A549 (cell line): ENCODE measurements at regions not wholly inside any gene's neighbourhood (a gene's known extent, or its start where the extent isn't known, plus 50 kb on each side); places are given as distances from the start of the nearest gene placed in this dataset.

Source experiments
- ATAC-seq, 2 experiments: fragments of 200-7000 bp in 1 of 2; fragments of >200 bp in 1 of 2; cut with Nextera tagmentation in 1 of 2; cut with Tn5 transposase in 1 of 2; 3 replicates each; pipeline versions ENCODE4 v1.8.0 to v1.9.1; 2018 to 2020; ENCODE audit warnings: mild to moderate bottlenecking in 1 of 2, moderate library complexity in 1 of 2
- CTCF ChIA-PET: fragments of 300-600 bp; sonication (Branson Sonifier 250); formaldehyde crosslinking; extraction: SDS; loops from one replicate; lab custom pipeline; 2021; ENCODE audit warnings: antibody characterized with exemption, inconsistent platforms; lab: Yijun Ruan, JAX
- POLR2A ChIA-PET: fragments of 350-600 bp; formaldehyde crosslinking; extraction: SDS; loops from one replicate; lab custom pipeline; 2021; ENCODE audit warnings: antibody characterized with exemption, inconsistent platforms; lab: Yijun Ruan, JAX
- DNase-seq, 2 experiments: peaks; one replicate each; pipeline versions ENCODE4 v3.0.0 to v3.0.0-alpha.2; 2011 to 2016; ENCODE audit warnings: low read depth in 1 of 2, low spot score in 1 of 2
- FAIRE-seq: peaks from 2 replicates; lab custom pipeline; 2011; peaks lifted over from hg19 to GRCh38; lab: Jason Lieb, UNC
- H3K27ac ChIP-seq, 2 experiments: fragments of >200 bp; sonication (Bioruptor Twin); formaldehyde crosslinking; 3 replicates each; pipeline ENCODE4 v1.5.1; 2016 to 2017
- H3K4me1 ChIP-seq: fragments of >200 bp; sonication (Bioruptor Twin); formaldehyde crosslinking; 3 replicates; pipeline ENCODE4 v1.6.1; 2016
- H3K4me2 ChIP-seq: fragments of >200 bp; sonication (Bioruptor Twin); formaldehyde crosslinking; 3 replicates; pipeline ENCODE4 v1.6.1; 2016
- H3K4me3 ChIP-seq: fragments of >200 bp; sonication (Bioruptor Twin); formaldehyde crosslinking; 3 replicates; pipeline ENCODE4 v1.5.1; 2016
- H3K9me3 ChIP-seq: fragments of >200 bp; sonication (Bioruptor Twin); formaldehyde crosslinking; 3 replicates; pipeline ENCODE4 v1.6.1; 2016
- ATOH8 ChIP-seq: fragments of 250-450 bp; sonication (Bioruptor Pico); IDR thresholded peaks from 2 replicates; pipeline ENCODE4 v1.5.0; 2020; ENCODE audit warnings: low read depth, mild to moderate bottlenecking, moderate library complexity
- BHLHE40 ChIP-seq: IDR thresholded peaks from 2 replicates; pipeline ENCODE4 v1.6.1; 2012; ENCODE audit warnings: low read depth, low read length, inconsistent platforms
- CHD2 ChIP-seq: fragments of 150-350 bp; IDR thresholded peaks from 2 replicates; pipeline ENCODE4 v1.6.1; 2014; ENCODE audit warnings: low read length; ENCODE audit not compliant: partially characterized antibody
- CTCF ChIP-seq: fragments of >200 bp; sonication (Bioruptor Twin); formaldehyde crosslinking; IDR thresholded peaks from 3 replicates; pipeline ENCODE4 v1.5.1; 2016
- EHF ChIP-seq: fragments of 250-450 bp; sonication (Bioruptor Pico); IDR thresholded peaks from 2 replicates; pipeline ENCODE4 v1.5.0; 2020; ENCODE audit warnings: mild to moderate bottlenecking
- EP300 ChIP-seq, 2 experiments: fragments of >200 bp; sonication (Bioruptor Twin); formaldehyde crosslinking; IDR thresholded peaks; 2 replicates in 1 of 2; 3 replicates in 1 of 2; pipeline ENCODE4 v1.6.1; 2016 to 2017
- ESRRA ChIP-seq: fragments of 150-350 bp; IDR thresholded peaks from 2 replicates; pipeline ENCODE4 v1.6.1; 2014; ENCODE audit warnings: mild to moderate bottlenecking, low read length, borderline replicate concordance
- FOSB ChIP-seq: fragments of 250-450 bp; sonication (Bioruptor Pico); IDR thresholded peaks from 2 replicates; pipeline ENCODE4 v1.5.0; 2020; ENCODE audit warnings: mild to moderate bottlenecking, moderate library complexity
- GATA3 ChIP-seq: IDR thresholded peaks from 2 replicates; pipeline ENCODE4 v1.6.1; 2012; ENCODE audit warnings: borderline replicate concordance
- HDAC2 ChIP-seq: fragments of 200-600 bp; sonication (generic); IDR thresholded peaks from 2 replicates; pipeline ENCODE4 v1.6.1; 2016
- HES2 ChIP-seq: fragments of >200 bp; sonication (Bioruptor Twin); formaldehyde crosslinking; IDR thresholded peaks from 2 replicates; pipeline ENCODE4 v1.6.1; 2016
- HEYL ChIP-seq: fragments of 250-450 bp; sonication (Bioruptor Pico); IDR thresholded peaks from 2 replicates; pipeline ENCODE4 v1.8.0; 2021; ENCODE audit warnings: mild to moderate bottlenecking, moderate library complexity
- HOXB13 ChIP-seq: fragments of 250-450 bp; sonication (Bioruptor Pico); IDR thresholded peaks from 2 replicates; pipeline ENCODE4 v1.5.0; 2020; ENCODE audit warnings: low read depth, mild to moderate bottlenecking, moderate library complexity
- KDM1A ChIP-seq: fragments of 200-600 bp; sonication (generic); IDR thresholded peaks from 2 replicates; pipeline ENCODE4 v1.6.1; 2016; ENCODE audit warnings: low read depth, mild to moderate bottlenecking
- KDM5A ChIP-seq: fragments of 200-600 bp; sonication (generic); IDR thresholded peaks from 2 replicates; pipeline ENCODE4 v1.6.1; 2016; ENCODE audit warnings: antibody characterized with exemption, mild to moderate bottlenecking
- MAFK ChIP-seq: fragments of 450-650 bp; IDR thresholded peaks from 2 replicates; pipeline ENCODE4 v1.6.1; 2014; ENCODE audit not compliant: partially characterized antibody
- MAX ChIP-seq: IDR thresholded peaks from 2 replicates; pipeline ENCODE4 v1.6.1; 2012
- MAZ ChIP-seq: fragments of 150-350 bp; IDR thresholded peaks from 2 replicates; pipeline ENCODE4 v1.6.1; 2014; ENCODE audit warnings: antibody characterized with exemption, low read depth, low read length, borderline replicate concordance
- MYC ChIP-seq: IDR thresholded peaks from 2 replicates; pipeline ENCODE4 v1.6.1; 2012; ENCODE audit warnings: mild to moderate bottlenecking, inconsistent platforms, low read length, improper control_type of control experiment, borderline replicate concordance
- NPAS2 ChIP-seq: fragments of 250-450 bp; sonication (Bioruptor Pico); IDR thresholded peaks from 2 replicates; pipeline ENCODE4 v1.8.0; 2022; ENCODE audit warnings: mild to moderate bottlenecking, moderate library complexity, borderline replicate concordance
- NR3C1 ChIP-seq: fragments of >200 bp; sonication (Bioruptor Twin); formaldehyde crosslinking; IDR thresholded peaks from 3 replicates; pipeline ENCODE4 v1.6.1; 2017
- POLR2A ChIP-seq: IDR thresholded peaks from 2 replicates; pipeline ENCODE4 v1.6.1; 2012; ENCODE audit warnings: mild to moderate bottlenecking, low read length
- RARB ChIP-seq: fragments of 250-450 bp; sonication (Bioruptor Pico); IDR thresholded peaks from 2 replicates; pipeline ENCODE4 v1.8.0; 2021; ENCODE audit warnings: mild to moderate bottlenecking, moderate library complexity
- RNF2 ChIP-seq: fragments of 200-600 bp; sonication (generic); IDR thresholded peaks from 2 replicates; pipeline ENCODE4 v1.6.1; 2016; ENCODE audit warnings: low read depth, mild to moderate bottlenecking, antibody characterized with exemption, moderate library complexity, borderline replicate concordance
- SMC3 ChIP-seq: fragments of >200 bp; sonication (Bioruptor Twin); formaldehyde crosslinking; IDR thresholded peaks from 3 replicates; pipeline ENCODE4 v1.6.1; 2018; ENCODE audit warnings: inconsistent platforms
- SREBF2 ChIP-seq: fragments of 450-650 bp; IDR thresholded peaks from 2 replicates; pipeline ENCODE4 v1.6.1; 2014; ENCODE audit warnings: mild to moderate bottlenecking, moderate library complexity
- ZNF302 ChIP-seq: fragments of 250-450 bp; sonication (Bioruptor Pico); IDR thresholded peaks from 2 replicates; pipeline ENCODE4 v1.9.0; 2021; ENCODE audit warnings: inconsistent platforms, mild to moderate bottlenecking, moderate library complexity
- WGBS: methylation state at CpG from one replicate; pipeline ENCODE4 v1.1.6; 2017; ENCODE audit errors: missing lambda C conversion rate; 5-methylcytosine and 5-hydroxymethylcytosine counted together

- FAIRE-seq (no peak), DNase-seq (no peak), ATAC-seq (no peak)
- no peak for TF ChIP-seq HDAC2
- TF ChIP-seq RARB = no peak
- no peak for TF ChIP-seq NPAS2 (CRISPR knock-in tag)
- no peak for TF ChIP-seq HEYL (CRISPR knock-in tag)
- TF ChIP-seq ESRRA = no peak
- no peak for TF ChIP-seq FOSB (CRISPR knock-in tag)
- no peak for TF ChIP-seq MAZ
- no peak for TF ChIP-seq HES2
- no peak for TF ChIP-seq CTCF
- no peak for TF ChIP-seq EP300 (IDR thresholded peaks at IDR 0.05)
- TF ChIP-seq CHD2 = no peak
- TF ChIP-seq EHF (CRISPR knock-in tag) = no peak
- TF ChIP-seq POLR2A = no peak
- no peak for TF ChIP-seq MYC
- TF ChIP-seq RNF2 = no peak
- no peak for TF ChIP-seq ZNF302 (CRISPR knock-in tag)
- H3K4me3 ChIP-seq = no peak overlapping the region
- no peak overlapping the region for H3K27ac ChIP-seq
- WGBS = 80% methylated on average over 4 of the region's 4 CpGs
- ChIA-PET POLR2A (no interaction called here), CTCF (no interaction called here)
- H3K9me3 ChIP-seq = no peaks in the 10 kb centered on the region
- H3K4me2 ChIP-seq = no peak overlapping the region
- no peaks in the 10 kb centered on the region for H3K4me1 ChIP-seq
Measured at GRCh38 chrX:15971696-15972095, 117.1 kb upstream of the AP1S2 start.

GRCh38 chrX:15963858-15964257, 109.2 kb upstream of the AP1S2 start:
- POLR2A ChIA-PET = no interaction called here
- Histone ChIP-seq H3K9me3 (no peaks in the 10 kb centered on the region), H3K4me2 (no peak overlapping the region), H3K4me1 (no peaks in the 10 kb centered on the region), H3K27ac (no peak overlapping the region), H3K4me3 (no peak overlapping the region)
- CTCF ChIA-PET = no interaction called here
- 24% methylated on average over 1 of the region's 1 CpG for WGBS
- no peak for FAIRE-seq
- no peak for ATAC-seq
- TF ChIP-seq SREBF2 (no peak), HOXB13 (CRISPR knock-in tag) (no peak), BHLHE40 (no peak)
- no peak for DNase-seq

- Histone ChIP-seq H3K4me2 (no peak overlapping the region), H3K4me1 (no peaks in the 10 kb centered on the region), H3K4me3 (no peak overlapping the region), H3K9me3 (no peaks in the 10 kb centered on the region), H3K27ac (no peak overlapping the region)
- DNase-seq (no peak), FAIRE-seq (no peak), ATAC-seq (no peak)
- ChIA-PET CTCF (no interaction called here), POLR2A (no interaction called here)
- WGBS = 62% methylated on average over 2 of the region's 2 CpGs
- no peak for TF ChIP-seq NPAS2 (CRISPR knock-in tag)
- no peak for TF ChIP-seq KDM1A
- TF ChIP-seq ATOH8 (CRISPR knock-in tag) = no peak
- TF ChIP-seq SMC3 = no peak
- no peak for TF ChIP-seq MAX
- TF ChIP-seq MAFK = no peak
- TF ChIP-seq GATA3 = no peak
- no peak for TF ChIP-seq MAZ
- TF ChIP-seq BHLHE40 = no peak
- TF ChIP-seq NR3C1 = no peak
- TF ChIP-seq HDAC2 = no peak
- no peak for TF ChIP-seq FOSB (CRISPR knock-in tag)
- TF ChIP-seq RNF2 = no peak
- TF ChIP-seq KDM5A = no peak
Measured at GRCh38 chrX:15960237-15960636, 105.6 kb upstream of the AP1S2 start.
